ENCODE measurements at regions not wholly inside any gene's neighbourhood (a gene's known extent, or its start where the extent isn't known, plus 50 kb on each side); places are given as distances from the start of the nearest gene placed in this dataset.

- H2AK5ac ChIP-seq (ENCODE audit: low read depth, low read length): no peak overlapping the region
- no peaks in the 10 kb centered on the region for H3K9me3 ChIP-seq (ENCODE audit: control insufficient read depth, insufficient read depth, low read length)
- intact Hi-C loops (cut with micrococcal nuclease): no loop called here
- no peak overlapping the region for H2BK15ac ChIP-seq (ENCODE audit: low read depth, low read length)
- no peak overlapping the region for H2BK120ac ChIP-seq (ENCODE audit: low read depth, low read length)
- H4K20me1 ChIP-seq (ENCODE audit: insufficient read depth, low read length): no peaks in the 10 kb centered on the region
- H3K18ac ChIP-seq (ENCODE audit: low read depth, low read length): no peak overlapping the region
- H3K4me1 ChIP-seq (ENCODE audit: control insufficient read depth, insufficient read depth, low read length): no peaks in the 10 kb centered on the region
- BruUV-seq (replicated peaks): no TSS peak
- H3K36me3 ChIP-seq (ENCODE audit: control insufficient read depth, insufficient read depth, low read length): no peaks in the 10 kb centered on the region
- no peak overlapping the region for H3K4me3 ChIP-seq (ENCODE audit: insufficient read depth, low read depth, low read length)
- H3K4me2 ChIP-seq (ENCODE audit: low read depth, low read length): no peak overlapping the region
- peaks cover 2% of the 10 kb centered on the region; the same call in 1 of the 2 replicates for H3K27me3 ChIP-seq (ENCODE audit: control insufficient read depth, insufficient read depth, low read length)
- no peaks in the 10 kb centered on the region for H3K79me1 ChIP-seq (ENCODE audit: low read depth in 1 of 2, low read length in 2 of 2)
- in situ Hi-C loops (cut with MboI; ENCODE audit: low sequenced_read_pairs): no loop called here
- H3K9ac ChIP-seq (ENCODE audit: low read depth, low read length): no peak overlapping the region
- no peak overlapping the region for H3K56ac ChIP-seq (ENCODE audit: extremely low read depth, insufficient read depth, low read length)
- ChIA-PET CTCF (no interaction called here), POLR2A (ENCODE audit: unreplicated experiment) (no interaction called here)
- no peak overlapping the region for H4K91ac ChIP-seq (ENCODE audit: insufficient read depth, low read depth, low read length)
- H3K4ac ChIP-seq (ENCODE audit: low read depth, low read length): no peak overlapping the region
- H3K23ac ChIP-seq (ENCODE audit: low read depth, low read length): no peak overlapping the region
- H2AFZ ChIP-seq (replicated peaks; ENCODE audit: low read length, poor library complexity): no peak overlapping the region
- H2BK5ac ChIP-seq (ENCODE audit: low read depth, low read length, poor library complexity, severe bottlenecking): no peak overlapping the region
- TF ChIP-seq CHD1 (IDR thresholded peaks at IDR 0.05; ENCODE audit: low read depth, low read length) (no peak), BHLHE40 (IDR thresholded peaks at IDR 0.05; ENCODE audit: low read depth, low read length) (no peak), CTCF (conservative IDR thresholded peaks at IDR 0.05; ENCODE audit: low read depth, low read length) (no peak), ELK1 (IDR thresholded peaks at IDR 0.05; ENCODE audit: borderline replicate concordance, low read depth, low read length) (no peak), MAFK (IDR thresholded peaks at IDR 0.05; ENCODE audit: low read depth, low read length) (no peak), NFE2L2 (IDR thresholded peaks at IDR 0.05; ENCODE audit: low read depth, low read length) (no peak), USF2 (IDR thresholded peaks at IDR 0.05; ENCODE audit: low read depth, low read length) (no peak), POLR2A (IDR thresholded peaks at IDR 0.05; ENCODE audit: low read depth, low read length) (no peak), RFX5 (IDR thresholded peaks at IDR 0.05; ENCODE audit: low read depth, low read length) (no peak), SMC3 (IDR thresholded peaks at IDR 0.05; ENCODE audit: low read depth, low read length) (no peak), RAD21 (IDR thresholded peaks at IDR 0.05; ENCODE audit: low read length) (no peak), CEBPB (IDR thresholded peaks at IDR 0.05; ENCODE audit: low read depth, low read length) (no peak)
- no peak overlapping the region for H3K27ac ChIP-seq (ENCODE audit: insufficient read depth, low read length)
- no peak overlapping the region for H4K8ac ChIP-seq (ENCODE audit: low read depth in 2 of 2, low read length in 2 of 2)
- H4K5ac ChIP-seq (ENCODE audit: low read depth, low read length): no peak overlapping the region
- no peak overlapping the region for H2BK20ac ChIP-seq (ENCODE audit: low read depth, low read length)
- WGBS, 2 experiments (ENCODE audit: extremely low coverage in 2 of 2, insufficient read length in 1 of 2): no CpG with 5 or more reads among the region's 6 CpGs
- H3K9me1 ChIP-seq (ENCODE audit: insufficient read depth, low read length): no peaks in the 10 kb centered on the region
- DNase-seq: no peak
- no peak overlapping the region for H3K14ac ChIP-seq (replicated peaks; ENCODE audit: low read depth, low read length)
- dilution Hi-C loops (cut with HindIII; ENCODE audit: low sequenced_read_pairs, unreplicated experiment): no loop called here
- no peak for ATAC-seq (ENCODE audit: low read depth)
- no peak overlapping the region for H2AK9ac ChIP-seq (replicated peaks; ENCODE audit: low read depth, low read length, poor library complexity)
Observed at GRCh38 chr16:82522026-82522425, 104.7 kb upstream of the CDH13 start.
